Dermis blood vessel endothelial cell (primary cell): ENCODE measurements at regions not wholly inside any gene's neighbourhood (a gene's known extent, or its start where the extent isn't known, plus 50 kb on each side); places are given as distances from the start of the nearest gene placed in this dataset.
"Not testable (repeated sequence)": the region's sequence is repeated elsewhere in the genome, so short reads cannot be mapped to it uniquely, and the experiment has no call there.

ENCODE experiments used
- DNase-seq: peaks from one replicate; pipeline ENCODE4 v3.0.0; 2010

- no peak for DNase-seq
These were observed 1004.9 kb upstream of the ZEB2 start for GRCh38 chr2:145524836-145525235.

- no peak for DNase-seq
These were observed 1004.4 kb upstream of the ZEB2 start for GRCh38 chr2:145524303-145524702.

- not testable (repeated sequence) for DNase-seq
These were observed 999.3 kb upstream of the ZEB2 start for GRCh38 chr2:145519254-145519653.

- DNase-seq = no peak
These were observed 992.0 kb upstream of the ZEB2 start for GRCh38 chr2:145511946-145512345.

DNA sequence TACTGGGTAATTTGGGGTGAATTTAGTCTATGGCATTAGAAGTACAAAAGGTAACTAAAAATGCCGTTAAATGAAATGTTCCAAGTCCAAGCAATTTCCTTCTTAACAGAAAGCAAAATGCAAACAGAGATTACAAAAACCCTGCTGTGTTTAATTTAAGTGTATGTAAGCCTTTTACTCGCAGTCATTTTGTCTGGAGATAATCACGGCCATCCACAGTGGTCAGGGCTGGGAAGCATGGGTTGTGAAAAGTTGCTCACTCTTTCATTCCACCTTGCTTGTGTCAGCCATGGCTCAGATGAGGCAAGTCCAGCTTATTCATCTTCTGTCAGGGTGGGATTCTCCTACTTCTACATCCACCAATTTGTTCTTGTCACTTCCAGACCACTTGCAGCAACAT, 983.6 kb upstream of the ZEB2 start:
- DNase-seq = no peak

- no peak for DNase-seq
These were observed 982.0 kb upstream of the ZEB2 start for GRCh38 chr2:145501920-145502319.

DNA sequence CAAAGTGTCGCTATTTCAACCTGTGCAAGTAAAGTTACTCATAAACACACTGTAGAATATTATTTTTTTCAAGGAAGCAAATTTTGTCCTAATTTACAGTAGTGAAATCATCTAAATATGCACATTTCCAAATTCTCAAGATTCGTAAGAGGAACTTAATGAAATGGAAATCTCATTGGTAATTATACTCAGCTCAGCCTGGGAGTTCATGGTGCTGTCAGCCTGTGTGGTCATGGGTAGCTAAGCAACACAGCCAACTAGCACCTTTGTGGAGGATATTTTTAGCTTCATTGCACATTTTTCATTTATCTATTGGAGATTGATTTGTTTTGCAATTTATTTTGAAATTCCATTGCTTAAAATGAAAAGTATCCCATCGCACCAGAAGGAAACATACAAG, 975.7 kb upstream of the ZEB2 start:
- no peak for DNase-seq

GRCh38 chr2:145494441-145494840, 974.5 kb upstream of the ZEB2 start:
- DNase-seq = no peak

DNA sequence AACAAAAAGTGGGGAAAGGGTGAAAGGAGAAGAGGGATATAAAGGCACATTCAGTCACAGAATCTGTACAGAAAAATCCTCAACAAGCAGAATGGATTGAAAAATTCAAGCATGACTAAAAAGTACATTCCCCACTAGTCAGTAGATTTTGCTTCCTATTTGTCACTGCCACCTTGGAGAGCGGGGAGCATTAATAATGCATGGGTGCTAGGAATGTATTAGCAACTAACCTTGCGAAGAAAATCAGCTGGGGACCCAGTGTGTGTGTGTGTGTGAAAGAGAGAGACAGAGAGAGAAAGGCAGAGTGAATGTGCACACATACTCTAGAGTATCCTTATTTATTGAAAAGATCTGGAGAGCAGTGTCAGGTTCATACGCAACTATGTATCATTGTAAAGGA, 968.7 kb upstream of the ZEB2 start:
- DNase-seq = no peak

DNA sequence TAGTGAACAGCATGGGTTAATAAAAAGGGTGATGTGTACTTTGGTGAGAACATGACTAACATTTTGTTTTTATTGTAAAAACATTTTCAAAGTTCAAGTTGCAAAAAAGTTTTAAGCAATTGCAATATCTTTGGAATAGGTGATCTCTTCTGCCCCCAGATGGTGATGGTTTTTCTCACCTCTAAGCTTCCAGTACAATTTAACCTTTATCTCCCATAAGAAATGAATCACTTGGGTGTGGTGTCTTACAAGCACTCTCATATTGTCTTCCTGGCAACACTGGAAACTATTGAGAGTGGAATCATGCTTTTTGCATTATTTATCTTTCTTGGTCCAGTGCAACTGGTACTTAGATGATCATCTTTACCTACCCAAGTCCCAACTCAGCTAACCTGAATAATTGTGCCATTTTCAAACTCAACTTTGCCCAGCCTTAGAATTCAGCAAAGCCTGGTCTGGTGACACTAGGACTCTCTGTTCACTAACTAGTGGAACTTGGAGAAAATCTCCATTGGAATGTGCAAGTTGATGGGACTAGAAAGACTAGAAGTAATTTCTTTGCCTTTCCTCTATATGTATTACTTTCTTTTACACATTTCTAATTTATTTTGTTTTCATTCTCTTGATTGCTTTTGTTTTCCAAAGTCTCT, 964.7 kb upstream of the ZEB2 start:
- peak; percentile 44 for DNase-seq

DNA sequence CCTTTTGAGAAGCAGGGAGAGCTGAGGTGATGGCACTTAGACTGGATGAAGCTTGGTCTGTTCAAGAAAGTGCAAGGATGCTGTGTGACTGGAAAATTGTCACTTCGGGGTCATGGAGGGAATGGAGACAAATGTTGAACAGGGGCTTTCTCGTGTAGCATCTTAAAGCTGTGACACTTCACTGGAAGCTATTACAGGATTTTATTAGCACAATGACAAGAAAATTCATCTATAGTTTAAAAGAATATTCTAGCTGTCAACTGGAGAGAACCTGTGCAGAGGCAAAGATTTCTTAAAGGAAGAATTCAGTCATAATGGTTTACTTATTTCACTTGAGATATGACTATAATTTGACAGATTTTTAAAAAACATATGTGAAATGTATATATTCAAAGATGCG, 963.9 kb upstream of the ZEB2 start:
- DNase-seq = no peak

GRCh38 chr2:145481334-145481922, 961.5 kb upstream of the ZEB2 start:
- no peak for DNase-seq

- DNase-seq = no peak
These were observed 944.9 kb upstream of the ZEB2 start for GRCh38 chr2:145464866-145465265.

DNA sequence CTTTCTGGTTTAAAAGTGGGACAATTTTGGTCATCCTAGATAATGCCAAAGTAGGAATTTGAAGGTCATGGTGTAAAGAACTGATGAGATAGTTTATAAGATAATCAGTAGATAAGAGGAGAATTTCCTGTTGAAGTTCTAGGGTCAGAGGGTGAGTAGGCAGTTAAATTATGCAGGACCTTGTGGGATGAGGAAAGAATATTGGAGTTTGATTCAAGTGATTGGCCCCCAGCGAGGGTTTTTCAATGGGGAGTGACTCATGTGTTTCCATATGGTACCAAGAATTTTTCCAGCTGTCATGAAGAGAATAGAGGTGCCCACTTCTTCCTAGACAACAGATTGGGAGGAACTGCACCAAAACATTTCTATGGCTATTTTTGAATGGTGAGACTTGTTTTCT, 940.2 kb upstream of the ZEB2 start:
- peak; percentile 11 for DNase-seq

GRCh38 chr2:145431181-145431951, 911.4 kb upstream of the ZEB2 start:
- peak; percentile 3 for DNase-seq

- DNase-seq = no peak
These were observed 903.9 kb upstream of the ZEB2 start for GRCh38 chr2:145423809-145424208.

GRCh38 chr2:145422576-145422975, 902.7 kb upstream of the ZEB2 start:
- no peak for DNase-seq

DNA sequence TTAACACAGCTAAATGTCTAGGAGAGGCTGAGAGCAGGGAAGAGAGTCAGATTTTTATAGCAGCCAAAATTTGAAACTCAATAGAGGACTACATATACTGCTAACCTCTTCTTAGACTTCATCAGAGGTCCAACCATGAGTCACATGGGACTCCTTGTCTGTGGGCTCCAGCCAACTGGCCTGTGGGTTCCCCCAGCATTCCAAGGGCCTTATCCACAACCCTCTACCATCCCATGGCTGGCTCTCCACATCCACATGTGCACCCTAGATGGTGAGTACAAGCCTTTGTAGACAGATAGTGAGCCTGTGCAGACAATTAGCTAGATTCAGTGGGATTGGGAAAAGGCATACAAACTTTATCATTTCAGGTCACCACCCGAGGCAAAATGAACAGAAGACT, 901.9 kb upstream of the ZEB2 start:
- DNase-seq = no peak

- DNase-seq = no peak
These were observed 896.7 kb upstream of the ZEB2 start for GRCh38 chr2:145416640-145417039.

DNA sequence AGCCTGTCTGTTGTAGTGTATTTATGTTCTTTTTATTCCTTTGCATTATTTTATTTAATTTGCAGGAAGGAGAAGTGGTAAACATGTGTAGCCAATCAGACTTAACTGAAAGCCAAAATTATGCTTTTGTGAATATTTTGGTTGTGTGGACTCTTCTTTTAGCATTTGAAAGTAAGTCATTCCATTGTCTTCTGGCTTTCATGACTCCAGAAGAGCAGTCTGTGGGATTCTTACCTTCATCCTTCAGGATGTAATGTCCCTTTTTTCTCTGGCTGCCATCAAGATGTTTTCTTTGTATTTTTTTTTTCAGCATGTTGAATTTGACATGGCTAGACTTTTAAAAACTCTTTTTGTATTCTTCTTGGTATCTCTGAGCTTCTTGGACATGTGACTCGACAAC, 895.2 kb upstream of the ZEB2 start:
- DNase-seq = no peak

- DNase-seq = no peak
These were observed 893.5 kb upstream of the ZEB2 start for GRCh38 chr2:145413261-145414030.

- DNase-seq = no peak
These were observed 892.2 kb upstream of the ZEB2 start for GRCh38 chr2:145412155-145412554.

- DNase-seq = no peak
These were observed 891.6 kb upstream of the ZEB2 start for GRCh38 chr2:145411493-145411892.
